ENCODE measurements at regions not wholly inside any gene's neighbourhood (a gene's known extent, or its start where the extent isn't known, plus 50 kb on each side); places are given as distances from the start of the nearest gene placed in this dataset.
"Not testable (repeated sequence)": the region's sequence is repeated elsewhere in the genome, so short reads cannot be mapped to it uniquely, and the experiment has no call there.

DNA sequence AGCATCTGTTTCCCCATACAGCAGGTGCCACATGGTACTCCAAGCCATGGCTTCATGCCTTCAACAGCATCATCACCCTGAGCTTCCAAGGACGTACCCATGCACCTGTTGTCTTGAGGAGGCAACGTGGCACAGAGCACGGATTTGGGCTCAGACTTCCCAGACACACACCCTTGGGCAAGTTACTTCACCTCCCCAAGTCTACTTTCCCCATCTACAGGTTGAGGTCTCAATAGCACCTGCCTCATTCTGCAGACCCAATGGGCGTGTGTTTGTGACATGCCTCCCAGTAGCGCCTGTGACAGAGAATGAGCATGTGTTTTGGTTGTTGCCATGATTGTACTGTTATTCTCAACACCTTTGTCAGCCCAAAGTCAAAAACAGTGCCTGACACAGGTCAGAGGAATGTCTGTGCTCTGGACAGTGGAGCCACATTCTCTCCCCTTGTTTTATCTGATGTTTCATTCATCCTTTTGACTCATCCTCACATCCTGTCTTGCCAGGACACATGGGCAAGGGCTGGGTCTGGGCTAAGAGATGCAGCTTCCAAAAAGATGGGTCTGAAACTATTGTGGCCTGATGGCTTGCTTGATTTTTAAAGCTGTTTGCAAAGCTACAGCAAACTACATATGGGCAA is 53.4 kb upstream of the CCND1 start:
- H3K36me3 ChIP-seq (ENCODE audit: control insufficient read depth, insufficient read depth, low read length): no peaks in the 10 kb centered on the region
- H3K4me3 ChIP-seq (ENCODE audit: low read depth, low read length): no peak overlapping the region
- H3K27me3 ChIP-seq (ENCODE audit: control insufficient read depth, insufficient read depth, low read length): no peaks in the 10 kb centered on the region
- DNase-seq (ENCODE audit: low read depth): peak; percentile 70
- TF ChIP-seq, protein P1, sequence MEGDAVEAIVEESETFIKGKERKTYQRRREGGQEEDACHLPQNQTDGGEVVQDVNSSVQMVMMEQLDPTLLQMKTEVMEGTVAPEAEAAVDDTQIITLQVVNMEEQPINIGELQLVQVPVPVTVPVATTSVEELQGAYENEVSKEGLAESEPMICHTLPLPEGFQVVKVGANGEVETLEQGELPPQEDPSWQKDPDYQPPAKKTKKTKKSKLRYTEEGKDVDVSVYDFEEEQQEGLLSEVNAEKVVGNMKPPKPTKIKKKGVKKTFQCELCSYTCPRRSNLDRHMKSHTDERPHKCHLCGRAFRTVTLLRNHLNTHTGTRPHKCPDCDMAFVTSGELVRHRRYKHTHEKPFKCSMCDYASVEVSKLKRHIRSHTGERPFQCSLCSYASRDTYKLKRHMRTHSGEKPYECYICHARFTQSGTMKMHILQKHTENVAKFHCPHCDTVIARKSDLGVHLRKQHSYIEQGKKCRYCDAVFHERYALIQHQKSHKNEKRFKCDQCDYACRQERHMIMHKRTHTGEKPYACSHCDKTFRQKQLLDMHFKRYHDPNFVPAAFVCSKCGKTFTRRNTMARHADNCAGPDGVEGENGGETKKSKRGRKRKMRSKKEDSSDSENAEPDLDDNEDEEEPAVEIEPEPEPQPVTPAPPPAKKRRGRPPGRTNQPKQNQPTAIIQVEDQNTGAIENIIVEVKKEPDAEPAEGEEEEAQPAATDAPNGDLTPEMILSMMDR (IDR thresholded peaks at IDR 0.05; ENCODE audit: insufficient read depth, low read length, severe bottlenecking): no peak
- no peak for FAIRE-seq

DNA sequence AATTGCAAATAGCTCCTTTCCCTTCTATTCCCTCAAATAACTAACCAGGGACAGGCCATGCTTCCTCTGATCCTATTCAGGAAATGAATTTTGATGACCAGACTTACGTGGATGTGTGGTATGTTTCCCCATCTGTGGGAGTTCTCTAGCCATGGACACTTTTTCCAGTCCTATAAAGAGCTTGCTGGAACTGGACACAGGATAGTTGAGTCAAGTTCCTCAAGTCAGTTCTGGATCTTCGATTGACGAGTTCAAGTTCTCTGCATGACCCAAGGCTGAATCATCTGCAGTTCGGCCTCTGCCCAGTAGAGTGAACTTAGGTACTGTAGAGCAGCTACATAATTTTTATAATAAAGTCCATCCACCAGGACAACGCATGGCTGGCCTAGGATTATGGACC is 52.7 kb upstream of the CCND1 start:
- FAIRE-seq (no peak), DNase-seq (ENCODE audit: low read depth) (peak; percentile 82)
- H3K4me3 ChIP-seq (ENCODE audit: low read depth, low read length): no peak overlapping the region

GRCh38 chr11:69590088-69590487 is 50.9 kb upstream of the CCND1 start:
- not testable (repeated sequence) for FAIRE-seq; DNase-seq (ENCODE audit: low read depth); H3K36me3 ChIP-seq (ENCODE audit: control insufficient read depth, insufficient read depth, low read length); H3K27me3 ChIP-seq (ENCODE audit: control insufficient read depth, insufficient read depth, low read length); H3K4me3 ChIP-seq (ENCODE audit: low read depth, low read length)

More for the DNA sequence above, 52.7 kb upstream of the CCND1 start:
- TF ChIP-seq, protein P1 (IDR thresholded peaks at IDR 0.05; ENCODE audit: insufficient read depth, low read length, severe bottlenecking): peak; percentile 24
- Histone ChIP-seq H3K27me3 (ENCODE audit: control insufficient read depth, insufficient read depth, low read length) (no peaks in the 10 kb centered on the region), H3K36me3 (ENCODE audit: control insufficient read depth, insufficient read depth, low read length) (no peaks in the 10 kb centered on the region)

Data from bronchial epithelial cell (primary cell).